K562 (cell line): ENCODE measurements at regions not wholly inside any gene's neighbourhood (a gene's known extent, or its start where the extent isn't known, plus 50 kb on each side); places are given as distances from the start of the nearest gene placed in this dataset.

ENCODE experiments used
- ATAC-seq: fragments of 200-7000 bp; cut with Tn5 transposase; 3 replicates; pipeline ENCODE4 v1.9.1; 2020; ENCODE audit warnings: moderate library complexity
- BruUV-seq: library from RNA; stranded (reverse); fragments of 400-500 nt; replicated peaks from 2 replicates; lab custom pipeline; 2021; lab: Mats Ljungman, UMichigan
- CTCF ChIA-PET: fragments of 300-600 bp; formaldehyde crosslinking; extraction: SDS; loops from one replicate; lab custom pipeline; 2021; ENCODE audit warnings: low intra/inter-chr PET ratio; lab: Yijun Ruan, JAX
- POLR2A ChIA-PET: fragments of 300-600, 350-650 bp; sonication (Branson Sonifier 250); formaldehyde crosslinking; extraction: SDS; loops from one replicate; lab custom pipeline; 2021; ENCODE audit warnings: antibody characterized with exemption, inconsistent platforms; lab: Yijun Ruan, JAX
- DNase-seq, 4 experiments: peaks; one replicate each; pipeline versions ENCODE4 v3.0.0 to v3.0.0-alpha.2; 2011 to 2018; ENCODE audit warnings: low spot score in 3 of 4, mixed read lengths in 3 of 4; ENCODE audit errors: extremely low read depth in 1 of 4
- FAIRE-seq: peaks from 2 replicates; lab custom pipeline; 2011; peaks lifted over from hg19 to GRCh38; lab: Jason Lieb, UNC
- H2AFZ ChIP-seq: 2 replicates; pipeline ENCODE4 v1.6.0; 2011; ENCODE audit warnings: low read depth, low read length, control low read depth, inconsistent platforms
- H3K27ac ChIP-seq: fragments of 200-600 bp; 3 replicates; pipeline ENCODE4 v1.8.0; 2011; ENCODE audit warnings: low read depth, mild to moderate bottlenecking, control low read depth, inconsistent platforms, low read length, moderate library complexity, mixed read lengths; ENCODE audit errors: extremely low read depth
- H3K27me3 ChIP-seq, 2 experiments: fragments of 300-600 bp in 1 of 2; 2 replicates in 1 of 2; 3 replicates in 1 of 2; pipeline versions ENCODE4 v1.6.0 to v1.8.0; 2011; ENCODE audit warnings: inconsistent platforms in 2 of 2, low read length in 2 of 2, mild to moderate bottlenecking in 1 of 2, mixed read lengths in 1 of 2, moderate library complexity in 1 of 2; ENCODE audit not compliant: control insufficient read depth in 2 of 2, insufficient read depth in 2 of 2
- H3K36me3 ChIP-seq: fragments of 300-600 bp; 3 replicates; pipeline ENCODE4 v1.8.0; 2011; ENCODE audit warnings: mild to moderate bottlenecking, low read length, inconsistent platforms; ENCODE audit not compliant: control insufficient read depth, insufficient read depth
- H3K4me1 ChIP-seq, 2 experiments: fragments of 200-600 bp in 1 of 2; replicated peaks in 1 of 2; 2 replicates in 1 of 2; 3 replicates in 1 of 2; pipeline versions ENCODE4 v1.5.1 to v1.8.0; 2011; ENCODE audit warnings: inconsistent platforms in 2 of 2, low read length in 2 of 2, mild to moderate bottlenecking in 1 of 2, mixed read lengths in 1 of 2, moderate library complexity in 1 of 2; ENCODE audit not compliant: control insufficient read depth in 2 of 2, insufficient read depth in 2 of 2
- H3K4me2 ChIP-seq: 2 replicates; pipeline ENCODE4 v1.6.1; 2011; ENCODE audit warnings: low read length, control low read depth, inconsistent platforms, mixed read lengths; ENCODE audit not compliant: insufficient read depth
- H3K4me3 ChIP-seq: fragments of 200-600 bp; sonication (generic), shearing (Covaris generic); 2 replicates; pipeline ENCODE4 v1.5.1; 2016; ENCODE audit warnings: control low read depth, inconsistent platforms
- H3K79me2 ChIP-seq: fragments of 200-600 bp; 3 replicates; pipeline ENCODE4 v1.8.0; 2011; ENCODE audit warnings: low read length, inconsistent platforms; ENCODE audit not compliant: control insufficient read depth, insufficient read depth
- H3K9ac ChIP-seq, 2 experiments: 2 replicates each; pipeline versions ENCODE4 v1.6.0 to v1.6.1; 2011; ENCODE audit warnings: low read depth in 2 of 2, low read length in 2 of 2, control low read depth in 1 of 2, inconsistent platforms in 1 of 2, mild to moderate bottlenecking in 1 of 2, mixed read lengths in 1 of 2; ENCODE audit not compliant: insufficient read depth in 1 of 2
- H3K9me1 ChIP-seq: one replicate; pipeline ENCODE4 v1.6.0; 2011; ENCODE audit warnings: inconsistent platforms, mild to moderate bottlenecking, low read length, moderate library complexity; ENCODE audit not compliant: control insufficient read depth, insufficient read depth
- H3K9me3 ChIP-seq: replicated peaks from 2 replicates; pipeline ENCODE4 v1.5.1; 2011; ENCODE audit warnings: low read depth, low read length, inconsistent platforms; ENCODE audit not compliant: control insufficient read depth, insufficient read depth
- H4K20me1 ChIP-seq: replicated peaks from 2 replicates; pipeline ENCODE4 v1.6.1; 2011; ENCODE audit warnings: low read length, inconsistent platforms, mixed read lengths; ENCODE audit not compliant: control insufficient read depth, insufficient read depth
- ATF1 ChIP-seq, 2 experiments: fragments of 450-650 bp in 1 of 2; IDR thresholded peaks; 2 replicates each; pipeline ENCODE4 v1.6.1; 2016; ENCODE audit warnings: missing compliant biosample characterization in 1 of 2, missing genetic modification characterization in 1 of 2
- DIDO1 ChIP-seq: fragments of 450-650 bp; IDR thresholded peaks from 2 replicates; pipeline ENCODE4 v1.6.1; 2016; ENCODE audit warnings: low read depth, missing biosample characterization, missing genetic modification characterization
- HDGF ChIP-seq: fragments of 450-650 bp; IDR thresholded peaks from 2 replicates; pipeline ENCODE4 v1.6.1; 2016
- NFE2L1 ChIP-seq: fragments of 450-650 bp; IDR thresholded peaks from 2 replicates; pipeline ENCODE4 v1.6.1; 2016; ENCODE audit warnings: missing genetic modification characterization, low read depth, mild to moderate bottlenecking, missing compliant biosample characterization, moderate library complexity, borderline replicate concordance
- NFRKB ChIP-seq: fragments of 450-650 bp; IDR thresholded peaks from 2 replicates; pipeline ENCODE4 v1.6.1; 2016; ENCODE audit warnings: low read depth
- POLR2AphosphoS2 ChIP-seq: IDR thresholded peaks from 2 replicates; pipeline ENCODE4 v1.6.1; 2012; ENCODE audit warnings: low read length, improper control_type of control experiment
- PYGO2 ChIP-seq: fragments of 450-650 bp; IDR thresholded peaks from 2 replicates; pipeline ENCODE4 v1.6.1; 2016; ENCODE audit warnings: mild to moderate bottlenecking, missing genetic modification characterization, moderate library complexity, missing compliant biosample characterization
- RBM15 ChIP-seq: fragments of 200-400 bp; formaldehyde crosslinking; IDR thresholded peaks from 2 replicates; pipeline ENCODE4 v1.6.1; 2018; ENCODE audit warnings: mild to moderate bottlenecking, low read length, moderate library complexity; ENCODE audit not compliant: insufficient read depth
- RHOXF2B ChIP-seq: fragments of 250-450 bp; sonication (Bioruptor Pico); conservative IDR thresholded peaks from 2 replicates; pipeline ENCODE4 v1.5.1; 2021
- SIN3A ChIP-seq, 2 experiments: fragments of 150-350 bp in 1 of 2; IDR thresholded peaks; 2 replicates each; pipeline ENCODE4 v1.6.1; 2011 to 2016; ENCODE audit warnings: borderline replicate concordance in 2 of 2, low read depth in 2 of 2, low read length in 2 of 2, mild to moderate bottlenecking in 2 of 2, moderate library complexity in 2 of 2; ENCODE audit not compliant: control insufficient read depth in 1 of 2
- SIN3B ChIP-seq: fragments of 450-650 bp; IDR thresholded peaks from 2 replicates; pipeline ENCODE4 v1.6.1; 2017; ENCODE audit warnings: low read depth, mild to moderate bottlenecking, moderate library complexity
- SMARCA5 ChIP-seq: fragments of 450-650 bp; IDR thresholded peaks from 2 replicates; pipeline ENCODE4 v1.6.1; 2016
- ZNF592 ChIP-seq: fragments of 450-650 bp; IDR thresholded peaks from 2 replicates; pipeline ENCODE4 v1.6.1; 2017; ENCODE audit warnings: antibody characterized with exemption, mild to moderate bottlenecking
- WGBS: fragments of 100-300 bp; shearing (Covaris generic); methylation state at CpG from one replicate; pipeline ENCODE4 v1.1.6; 2016; ENCODE audit warnings: low coverage, mixed read lengths; ENCODE audit not compliant: insufficient coverage; ENCODE audit errors: missing lambda C conversion rate; 5-methylcytosine and 5-hydroxymethylcytosine counted together
- in situ Hi-C: fragments of 300-500 bp; cut with MboI; formaldehyde crosslinking; loops from 4 replicates; pipeline ENCODE4 v1.15.0; 2018; ENCODE audit warnings: inconsistent platforms, mixed read lengths
- intact Hi-C: fragments of 100-400 bp; cut with micrococcal nuclease; formaldehyde crosslinking; loops from 2 replicates; pipeline ENCODE4 v1.14.2; 2022

- no peak overlapping the region for H2AFZ ChIP-seq
- CTCF ChIA-PET = no interaction called here
- no peaks in the 10 kb centered on the region for H3K9me1 ChIP-seq
- no peaks in the 10 kb centered on the region for H4K20me1 ChIP-seq
- ATAC-seq (no peak), DNase-seq (no peak), FAIRE-seq (no peak)
- H3K9ac ChIP-seq = no peak overlapping the region
- no peaks in the 10 kb centered on the region for H3K27me3 ChIP-seq
- no TSS peak for BruUV-seq
- POLR2A ChIA-PET = no interaction called here
- H3K79me2 ChIP-seq = no peaks in the 10 kb centered on the region
- H3K4me1 ChIP-seq = no peaks in the 10 kb centered on the region
- intact Hi-C loops = no loop called here
- H3K4me2 ChIP-seq = no peak overlapping the region
- in situ Hi-C loops = loop anchor here (10.0 kb wide), 1 partner anchor 1445 kb away; no protein-coding TSS in a partner anchor
- WGBS = 8% methylated on average over 1 of the region's 1 CpG
- TF ChIP-seq NFE2L1 (tag) (no peak), RHOXF2B (CRISPR knock-in tag) (no peak)
- H3K36me3 ChIP-seq = no peaks in the 10 kb centered on the region
- no peaks in the 10 kb centered on the region for H3K9me3 ChIP-seq
- no peak overlapping the region for H3K27ac ChIP-seq
- H3K4me3 ChIP-seq = no peak overlapping the region
Measured at GRCh38 chr5:102700120-102700831, 54.8 kb upstream of the PAM start.

DNA sequence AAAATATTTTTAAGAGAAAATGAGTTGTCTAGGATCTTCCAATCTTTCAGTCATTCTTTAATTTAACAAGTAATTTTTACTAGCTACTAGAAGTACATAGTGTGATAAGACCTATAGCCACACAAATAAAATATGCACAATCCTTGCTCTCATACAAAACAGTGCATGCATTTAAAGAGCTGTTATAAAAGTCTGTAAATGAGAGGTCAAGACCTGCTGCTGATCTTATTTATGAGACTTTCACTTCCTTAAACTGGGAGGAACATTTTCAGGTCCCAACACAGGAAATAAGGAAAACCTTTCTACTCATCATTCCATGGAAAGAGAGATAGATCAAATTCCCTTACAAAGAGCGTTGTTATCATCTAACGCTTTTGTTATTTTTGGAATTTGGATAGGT is 54.2 kb upstream of the PAM start:
- Histone ChIP-seq H3K36me3 (no peaks in the 10 kb centered on the region), H3K27me3 (no peaks in the 10 kb centered on the region), H3K79me2 (no peaks in the 10 kb centered on the region), H4K20me1 (no peaks in the 10 kb centered on the region), H3K9me3 (no peaks in the 10 kb centered on the region), H3K4me3 (no peak overlapping the region), H3K4me1 (no peaks in the 10 kb centered on the region), H2AFZ (no peak overlapping the region), H3K4me2 (no peak overlapping the region), H3K9ac (no peak overlapping the region), H3K9me1 (no peaks in the 10 kb centered on the region), H3K27ac (no peak overlapping the region)
- CTCF ChIA-PET = no interaction called here
- POLR2A ChIA-PET = no interaction called here
- no peak for DNase-seq
- no peak for ATAC-seq
- WGBS = 0% methylated on average over 2 of the region's 2 CpGs
- FAIRE-seq = no peak
- BruUV-seq = no TSS peak
- in situ Hi-C loops (loop anchor here (10.0 kb wide), 1 partner anchor 1444 kb away; no protein-coding TSS in a partner anchor), intact Hi-C loops (no loop called here)
- TF ChIP-seq NFRKB (no peak), POLR2AphosphoS2 (no peak), SMARCA5 (no peak), ATF1 (CRISPR knock-in tag; IDR thresholded peaks at IDR 0.05) (no peak), ATF1 (tag; IDR thresholded peaks at IDR 0.05) (no peak), SIN3A (IDR thresholded peaks at IDR 0.05; ENCODE audit: borderline replicate concordance in 2 of 2, control insufficient read depth in 1 of 2, low read depth in 2 of 2, low read length in 2 of 2) (no peak), RBM15 (no peak), SIN3B (no peak), DIDO1 (tag) (no peak), ZNF592 (no peak), HDGF (no peak), PYGO2 (tag) (no peak)
